Brain pericyte (primary cell): ENCODE measurements at regions not wholly inside any gene's neighbourhood (a gene's known extent, or its start where the extent isn't known, plus 50 kb on each side); places are given as distances from the start of the nearest gene placed in this dataset.
"Not testable (repeated sequence)": the region's sequence is repeated elsewhere in the genome, so short reads cannot be mapped to it uniquely, and the experiment has no call there.

Experiments
- DNase-seq: peaks from one replicate; pipeline ENCODE4 v3.0.0-alpha.2; 2012; ENCODE audit warnings: low read depth, low spot score

GRCh38 chr2:8545695-8546611, 135.9 kb upstream of the ID2 start:
- DNase-seq: no peak

- no peak for DNase-seq
Measured at GRCh38 chr2:8546612-8547283, 135.1 kb upstream of the ID2 start.

- DNase-seq: no peak
Measured at GRCh38 chr2:8547284-8548064, 134.4 kb upstream of the ID2 start.

GRCh38 chr2:8548065-8548618, 133.7 kb upstream of the ID2 start:
- no peak for DNase-seq

GRCh38 chr2:8548619-8549150, 133.2 kb upstream of the ID2 start:
- DNase-seq: no peak

GRCh38 chr2:8549273-8549922, 132.5 kb upstream of the ID2 start:
- no peak for DNase-seq

- DNase-seq: no peak
Measured at GRCh38 chr2:8549942-8550341, 131.9 kb upstream of the ID2 start.

- DNase-seq: no peak
Measured at GRCh38 chr2:8550481-8550880, 131.4 kb upstream of the ID2 start.

GRCh38 chr2:8550937-8551621, 130.8 kb upstream of the ID2 start:
- DNase-seq: no peak

- no peak for DNase-seq
Measured at GRCh38 chr2:8551622-8552074, 130.2 kb upstream of the ID2 start.

- DNase-seq: no peak
Measured at GRCh38 chr2:8552293-8552801, 129.5 kb upstream of the ID2 start.

- no peak for DNase-seq
Measured at GRCh38 chr2:8553643-8554042, 128.2 kb upstream of the ID2 start.

- no peak for DNase-seq
Measured at GRCh38 chr2:8554296-8554806, 127.5 kb upstream of the ID2 start.

GRCh38 chr2:8555543-8555942, 126.3 kb upstream of the ID2 start:
- no peak for DNase-seq

- DNase-seq: no peak
Measured at GRCh38 chr2:8558096-8558495, 123.8 kb upstream of the ID2 start.

GRCh38 chr2:8558956-8559355, 122.9 kb upstream of the ID2 start:
- no peak for DNase-seq

GRCh38 chr2:8559805-8560204, 122.1 kb upstream of the ID2 start:
- no peak for DNase-seq

GRCh38 chr2:8561692-8562091, 120.2 kb upstream of the ID2 start:
- not testable (repeated sequence) for DNase-seq

GRCh38 chr2:8563814-8564474, 117.9 kb upstream of the ID2 start:
- no peak for DNase-seq
